HG03039 (cell line): ENCODE measurements at regions not wholly inside any gene's neighbourhood (a gene's known extent, or its start where the extent isn't known, plus 50 kb on each side); places are given as distances from the start of the nearest gene placed in this dataset.
"Not testable (repeated sequence)": the region's sequence is repeated elsewhere in the genome, so short reads cannot be mapped to it uniquely, and the experiment has no call there.

Experiments used
- ATAC-seq: cut with Tn5 transposase; IDR thresholded peaks from one replicate; pipeline ENCODE4 v1.9.1; 2021; ENCODE audit warnings: mild to moderate bottlenecking, moderate library complexity; ENCODE audit not compliant: unreplicated experiment

DNA sequence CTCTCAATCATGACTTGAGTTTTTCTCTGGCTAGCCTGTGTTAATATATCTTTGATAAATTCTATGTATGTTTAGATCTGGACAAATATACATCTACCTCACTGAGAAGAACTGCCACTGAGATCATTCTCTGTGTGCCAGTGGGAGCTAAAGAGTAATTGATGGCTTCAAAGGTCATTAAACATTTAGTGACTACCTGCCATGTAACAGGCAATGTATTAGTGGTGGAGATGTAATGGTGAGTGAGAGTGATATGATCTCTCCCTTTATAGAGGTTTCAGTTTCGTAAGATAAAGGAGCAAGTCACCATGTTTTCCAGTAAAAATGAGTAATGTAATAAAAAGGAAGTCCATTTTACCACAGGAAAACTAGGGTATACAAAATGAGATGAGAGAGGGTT, 235.8 kb upstream of the CDH8 start:
- ATAC-seq: no peak

GRCh38 chr16:62261760-62262159, 225.5 kb upstream of the CDH8 start:
- no peak for ATAC-seq

- ATAC-seq: not testable (repeated sequence)
Observed at GRCh38 chr16:62258931-62259435, 222.7 kb upstream of the CDH8 start.

- ATAC-seq: no peak
Observed at GRCh38 chr16:62256406-62256805, 220.2 kb upstream of the CDH8 start.

DNA sequence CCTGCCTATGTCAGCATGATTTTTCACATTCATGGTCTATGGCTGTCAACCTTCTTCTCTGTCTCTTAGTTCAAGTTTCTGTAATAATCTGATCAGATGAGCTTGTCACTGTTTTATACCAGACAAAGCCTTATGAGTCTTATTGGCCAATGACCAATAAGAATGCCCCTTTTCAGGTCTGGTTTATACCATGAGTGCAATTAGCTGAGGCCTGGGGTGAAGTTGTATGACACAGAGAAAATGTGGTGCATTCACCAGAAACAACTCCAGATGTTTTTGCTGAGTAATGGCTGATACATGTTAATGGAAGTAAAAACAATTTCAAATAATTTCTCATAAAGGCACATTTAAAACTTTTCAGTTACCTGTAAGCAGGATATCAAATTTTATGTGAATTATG, 218.6 kb upstream of the CDH8 start:
- no peak for ATAC-seq

DNA sequence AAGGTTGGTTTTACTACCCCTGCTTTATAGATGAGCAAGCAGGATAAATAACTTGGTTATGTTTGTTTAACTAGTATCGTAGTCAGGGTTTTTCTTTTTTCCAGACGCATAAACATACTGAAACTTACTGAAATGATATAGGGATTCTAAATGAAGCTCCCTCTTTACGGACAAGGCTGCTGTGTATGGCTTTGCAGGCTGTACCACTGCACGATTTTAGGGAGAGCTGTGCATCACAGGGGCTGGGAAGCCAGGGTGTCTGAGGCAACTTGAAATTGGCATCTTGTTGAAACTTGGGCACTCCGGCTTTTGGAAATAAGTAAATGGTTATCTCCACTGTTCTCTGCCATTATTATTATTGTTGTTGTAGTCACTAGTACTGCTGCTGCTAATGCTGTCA, 218.1 kb upstream of the CDH8 start:
- ATAC-seq: no peak

DNA sequence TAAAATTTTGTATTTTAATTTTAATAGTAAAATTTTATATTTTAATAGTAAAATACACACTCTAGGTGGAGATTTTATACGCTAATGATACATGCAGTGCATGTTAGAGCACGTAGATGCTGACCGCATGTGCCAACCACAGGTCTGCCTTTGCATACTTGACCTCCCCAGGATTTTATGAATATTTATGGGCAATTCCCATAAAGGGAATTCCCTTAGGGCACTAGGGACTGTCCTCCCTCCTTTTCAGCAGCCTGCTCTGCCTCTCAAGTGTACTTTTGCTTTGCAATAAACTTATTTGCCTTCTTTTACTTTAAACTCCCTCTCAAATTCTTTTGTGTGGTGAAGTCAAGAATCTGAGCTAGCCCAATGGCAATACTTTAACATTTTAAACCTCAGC, 217.7 kb upstream of the CDH8 start:
- no peak for ATAC-seq

DNA sequence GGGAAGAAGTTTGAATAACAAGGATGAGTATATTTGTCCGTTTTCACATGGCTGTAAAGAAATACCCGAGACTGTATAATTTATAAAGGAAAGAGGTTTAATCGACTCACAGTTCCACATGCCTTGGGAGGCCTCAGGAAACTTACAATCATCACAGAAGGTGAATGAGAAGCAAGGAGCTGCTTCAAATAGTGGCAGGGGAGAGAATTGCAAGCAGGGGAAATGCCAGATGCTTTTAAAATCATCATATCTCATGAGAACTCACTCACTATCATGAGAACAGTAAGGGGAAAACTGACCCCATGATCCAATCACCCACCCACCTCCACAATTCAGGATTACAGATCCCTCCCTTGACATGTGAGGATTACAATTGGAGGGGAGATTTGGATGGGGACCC, 212.8 kb upstream of the CDH8 start:
- no peak for ATAC-seq

DNA sequence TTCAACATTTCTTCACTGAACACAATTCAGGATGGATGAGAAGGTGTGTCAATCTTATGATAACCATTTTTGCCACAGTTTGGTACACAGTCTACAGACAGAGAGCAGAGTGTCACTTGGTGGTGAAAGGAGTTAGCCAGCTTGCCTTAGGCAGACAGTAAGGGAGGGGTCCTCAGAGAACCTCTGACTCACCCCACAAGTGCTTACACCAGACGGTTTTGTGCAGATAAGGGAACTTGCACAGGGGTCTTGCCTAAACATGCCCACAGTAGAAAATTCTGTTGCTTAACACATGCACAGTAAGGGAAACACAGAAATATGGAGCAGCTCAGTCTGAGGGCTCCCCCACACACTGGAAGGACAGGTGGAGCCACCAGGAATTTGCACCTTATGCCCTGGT, 204.5 kb upstream of the CDH8 start:
- ATAC-seq: no peak

DNA sequence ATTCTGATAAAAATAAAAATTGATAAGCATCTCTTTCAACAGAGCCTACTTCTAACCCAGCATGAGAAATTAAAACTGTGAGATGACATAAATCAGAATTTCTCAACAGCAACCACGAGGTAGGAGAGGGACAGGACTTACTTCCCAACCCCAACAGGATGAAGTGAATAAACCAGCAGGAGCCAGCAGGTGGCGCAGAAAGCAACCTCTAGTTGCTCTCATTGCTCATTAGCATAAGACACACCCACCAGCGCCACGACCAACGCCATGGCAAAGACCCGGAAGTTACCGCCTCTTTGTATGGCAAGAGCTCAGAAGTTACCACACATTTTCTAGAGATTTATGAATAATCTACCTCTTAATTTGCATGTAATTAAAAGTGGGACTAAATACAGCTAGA, 189.4 kb upstream of the CDH8 start:
- no peak for ATAC-seq

GRCh38 chr16:62224646-62225209, 188.5 kb upstream of the CDH8 start:
- ATAC-seq: no peak

DNA sequence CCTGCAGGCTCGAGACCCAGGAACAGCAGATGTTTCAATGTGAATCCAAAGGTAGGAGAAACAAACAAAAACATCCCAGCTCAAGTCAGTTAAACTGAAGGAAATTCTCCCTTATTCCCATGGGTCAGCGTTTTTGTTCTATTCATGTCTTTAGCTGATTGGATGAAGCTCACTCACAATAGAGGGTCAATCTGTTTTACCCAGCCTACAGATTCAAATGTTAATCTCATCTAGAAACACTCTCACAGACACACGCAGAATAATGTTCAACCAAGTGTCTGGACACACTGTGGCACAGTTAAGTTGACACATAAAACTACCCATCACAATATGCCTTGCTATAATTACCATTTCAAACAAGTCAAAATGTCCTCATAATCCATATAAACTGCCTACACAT, 180.6 kb upstream of the CDH8 start:
- no peak for ATAC-seq

- no peak for ATAC-seq
Observed at GRCh38 chr16:62213763-62214162, 177.5 kb upstream of the CDH8 start.

DNA sequence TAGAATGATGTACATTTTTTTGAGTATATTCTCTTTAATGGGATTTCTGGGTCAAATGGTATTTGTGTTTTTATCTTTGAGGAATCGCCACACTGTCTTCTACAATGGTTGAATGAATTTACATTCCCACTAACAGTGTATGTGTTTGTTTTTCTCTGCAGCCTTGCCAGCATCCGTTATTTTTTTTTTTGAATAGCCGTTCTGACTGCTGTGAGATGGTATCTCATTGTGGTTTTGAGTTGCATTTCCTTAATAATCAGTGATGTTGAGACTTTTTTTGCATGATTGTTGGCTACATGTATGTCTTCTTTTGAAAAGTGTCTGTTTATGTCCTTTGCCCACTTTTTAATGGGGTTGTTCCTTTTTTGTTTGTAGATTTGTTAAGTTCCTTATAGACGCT, 172.7 kb upstream of the CDH8 start:
- no peak for ATAC-seq

DNA sequence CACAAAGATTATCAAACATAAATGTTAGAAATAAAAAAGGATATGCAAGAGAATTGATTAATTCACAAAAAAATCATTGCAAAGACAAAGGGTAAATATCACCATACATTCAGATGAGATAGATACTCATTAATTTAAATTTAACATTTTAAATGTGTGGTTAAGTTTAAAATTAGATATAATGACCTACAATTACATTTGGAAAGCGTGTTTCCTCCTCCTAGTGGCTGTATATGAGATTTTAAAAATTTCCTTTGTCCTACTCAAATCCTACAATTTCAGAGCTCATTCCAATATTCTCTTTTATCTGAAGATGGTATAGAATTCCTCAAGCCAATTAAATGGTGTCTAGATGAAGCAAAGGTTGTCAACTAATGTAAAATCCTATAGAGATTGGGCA, 169.2 kb upstream of the CDH8 start:
- ATAC-seq: no peak

DNA sequence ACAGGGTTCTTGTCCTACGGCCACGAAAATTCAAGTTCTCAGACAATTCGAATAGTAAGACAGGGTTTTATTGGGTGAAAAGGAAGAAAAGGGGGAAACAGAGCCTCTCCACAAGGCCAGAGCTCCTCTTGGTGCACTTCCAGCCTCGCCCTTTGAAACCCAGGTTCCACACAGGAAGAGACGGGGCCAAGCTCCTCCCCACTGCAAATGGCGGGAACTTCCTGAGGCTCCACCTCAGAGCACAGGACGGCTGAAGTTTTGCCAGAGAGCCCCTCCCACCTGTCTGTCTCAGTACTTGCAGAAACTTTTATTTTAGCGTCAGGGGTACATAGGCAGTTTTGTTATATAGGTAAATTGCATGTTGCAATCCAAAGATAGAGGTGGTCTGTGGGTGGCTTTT, 165.7 kb upstream of the CDH8 start:
- ATAC-seq: no peak

DNA sequence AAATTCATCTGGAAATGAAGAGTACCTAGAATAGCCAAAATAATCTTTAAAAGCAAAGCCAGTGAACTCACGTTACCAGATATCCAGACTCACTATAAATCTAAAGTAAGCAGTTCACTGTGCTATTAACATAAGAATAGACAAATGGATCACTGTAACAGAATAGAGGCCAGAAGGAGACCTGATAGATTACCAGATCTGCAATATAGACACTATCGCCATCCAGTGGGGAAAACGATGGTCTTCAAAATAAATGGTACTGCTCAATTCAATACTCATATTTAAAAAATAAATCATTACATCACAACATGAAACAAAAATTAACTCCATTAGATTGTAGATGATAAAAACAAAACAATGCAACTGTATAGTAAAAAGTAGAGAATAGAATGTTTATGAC, 158.6 kb upstream of the CDH8 start:
- no peak for ATAC-seq

- ATAC-seq: no peak
Observed at GRCh38 chr16:62190426-62190825, 154.2 kb upstream of the CDH8 start.

GRCh38 chr16:62177351-62178203, 141.3 kb upstream of the CDH8 start:
- ATAC-seq: no peak

DNA sequence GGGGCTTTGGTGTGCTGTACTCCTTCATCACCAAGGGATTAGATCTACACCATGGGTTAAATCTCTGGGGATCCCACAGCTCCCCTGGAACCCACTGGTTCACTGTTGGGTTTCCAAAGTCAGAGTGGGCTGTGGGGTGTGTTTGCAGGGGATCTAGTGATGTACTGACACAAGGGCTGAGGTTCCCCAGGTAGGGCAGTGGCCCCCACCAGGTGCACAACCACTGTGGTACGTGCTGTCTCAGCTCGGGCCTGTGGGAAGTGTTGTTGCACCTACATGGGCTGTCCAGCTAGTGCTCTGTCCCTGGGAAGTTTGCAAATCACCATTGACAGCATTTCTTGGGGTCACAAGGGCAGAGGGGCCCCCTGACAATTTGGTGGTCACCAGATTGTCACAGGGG, 134.4 kb upstream of the CDH8 start:
- ATAC-seq: no peak

DNA sequence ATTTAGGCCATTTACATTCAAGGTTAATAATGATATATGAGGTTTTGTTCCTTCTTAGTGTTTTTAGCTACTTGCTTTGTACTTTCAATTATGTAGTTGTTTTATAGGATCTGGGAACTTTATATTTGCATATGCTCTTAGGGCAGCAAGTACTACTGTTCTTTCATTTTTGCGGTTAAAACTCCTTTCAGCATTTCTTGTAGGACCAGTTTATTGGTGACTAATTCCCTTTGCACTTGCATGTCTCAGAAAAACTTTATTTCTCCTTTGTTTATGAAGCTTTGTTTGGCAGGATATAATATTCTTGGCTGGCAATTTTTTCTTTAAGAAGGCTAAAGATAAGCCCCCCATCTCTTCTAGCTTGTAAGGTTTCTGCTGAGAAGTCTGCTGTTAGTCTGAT, 131.3 kb upstream of the CDH8 start:
- no peak for ATAC-seq

DNA sequence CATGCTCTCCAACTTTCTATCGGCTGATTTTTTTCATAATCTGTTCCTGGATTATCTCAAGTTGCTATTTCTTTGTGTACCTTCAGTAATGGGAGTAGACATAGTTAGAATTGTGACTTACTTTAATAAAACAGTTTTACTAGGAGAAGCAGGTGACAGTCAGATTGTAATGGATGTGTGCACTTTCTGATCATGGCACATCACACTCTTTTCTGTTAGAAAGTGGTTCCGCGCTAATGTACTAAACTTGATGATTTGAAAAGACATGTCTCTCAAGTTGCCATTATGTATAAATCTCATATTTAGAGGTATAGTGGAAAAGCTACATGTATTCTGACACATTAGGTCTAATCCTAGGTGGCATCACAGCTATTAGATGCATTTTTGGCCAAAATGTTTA, 121.3 kb upstream of the CDH8 start:
- ATAC-seq: no peak

GRCh38 chr16:62156971-62157370, 120.7 kb upstream of the CDH8 start:
- no peak for ATAC-seq
